ENCODE measurements at regions not wholly inside any gene's neighbourhood (a gene's known extent, or its start where the extent isn't known, plus 50 kb on each side); places are given as distances from the start of the nearest gene placed in this dataset.

DNA sequence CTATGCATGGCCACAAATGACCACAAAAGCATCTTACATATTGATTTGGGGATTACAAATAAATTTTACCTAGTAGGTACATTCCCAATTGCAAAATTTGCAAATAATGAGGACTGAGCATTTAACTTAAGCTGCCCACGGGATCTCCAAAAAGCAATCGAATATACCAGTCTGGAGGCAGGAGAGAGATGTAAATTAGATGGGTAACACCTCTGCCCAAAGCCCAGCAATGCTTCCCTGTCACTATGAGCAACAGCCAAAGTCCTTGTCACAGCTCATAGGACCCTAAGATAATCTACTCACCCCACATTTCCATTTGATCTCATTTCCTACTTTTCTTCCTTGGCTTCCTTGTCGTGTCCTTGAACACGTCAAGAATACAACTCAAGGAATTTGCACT, 172.2 kb downstream of the SUCLG1 start:
- no peak overlapping the region for H3K9ac ChIP-seq (ENCODE audit: low read length)
- H3K79me2 ChIP-seq (ENCODE audit: control insufficient read depth, insufficient read depth, low read length): no peaks in the 10 kb centered on the region
- H3K18ac ChIP-seq (ENCODE audit: low read length): no peak overlapping the region
- no peaks in the 10 kb centered on the region for H3K36me3 ChIP-seq (ENCODE audit: control insufficient read depth, insufficient read depth, low read length)
- H3K27ac ChIP-seq (ENCODE audit: low read depth, low read length): no peak overlapping the region
- no peaks in the 10 kb centered on the region for H3K4me1 ChIP-seq (ENCODE audit: control insufficient read depth, low read depth, low read length)
- no peak overlapping the region for H3K56ac ChIP-seq (ENCODE audit: low read length)
- no peak overlapping the region for H4K8ac ChIP-seq (ENCODE audit: low read depth, low read length)
- no peaks in the 10 kb centered on the region for H3K79me1 ChIP-seq (ENCODE audit: low read length)
- no peak overlapping the region for H3K23ac ChIP-seq (ENCODE audit: low read length)
- no peak overlapping the region for H2BK5ac ChIP-seq (ENCODE audit: low read length)
- no peak overlapping the region for H3K4me3 ChIP-seq (ENCODE audit: low read length)
- H2BK120ac ChIP-seq (ENCODE audit: low read depth, low read length): no peak overlapping the region
- H3K4me2 ChIP-seq (ENCODE audit: low read length): no peak overlapping the region
- no peak overlapping the region for H2AK5ac ChIP-seq (ENCODE audit: low read length)
- DNase-seq: no peak
- no peak overlapping the region for H2BK15ac ChIP-seq (replicated peaks; ENCODE audit: low read depth)
- no peaks in the 10 kb centered on the region for H3K27me3 ChIP-seq (ENCODE audit: insufficient read depth, low read length, poor library complexity)
- no peak overlapping the region for H4K5ac ChIP-seq (ENCODE audit: low read length)
- WGBS (ENCODE audit: extremely low coverage, insufficient coverage, low lambda C conversion rate): no CpG with 5 or more reads among the region's 4 CpGs
- no peak overlapping the region for H3K4ac ChIP-seq (ENCODE audit: low read depth, low read length)

GRCh38 chr2:84285056-84285747, 173.9 kb downstream of the SUCLG1 start:
- Histone ChIP-seq H3K4me1 (ENCODE audit: control insufficient read depth, low read depth, low read length) (no peaks in the 10 kb centered on the region), H3K23ac (ENCODE audit: low read length) (no peak overlapping the region), H3K27me3 (ENCODE audit: insufficient read depth, low read length, poor library complexity) (no peaks in the 10 kb centered on the region), H3K79me1 (ENCODE audit: low read length) (no peaks in the 10 kb centered on the region), H3K4ac (ENCODE audit: low read depth, low read length) (no peak overlapping the region), H3K27ac (ENCODE audit: low read depth, low read length) (no peak overlapping the region), H4K8ac (ENCODE audit: low read depth, low read length) (no peak overlapping the region), H2AK5ac (ENCODE audit: low read length) (no peak overlapping the region), H3K18ac (ENCODE audit: low read length) (no peak overlapping the region), H3K79me2 (ENCODE audit: control insufficient read depth, insufficient read depth, low read length) (no peaks in the 10 kb centered on the region), H2BK120ac (ENCODE audit: low read depth, low read length) (no peak overlapping the region), H3K9ac (ENCODE audit: low read length) (no peak overlapping the region), H3K56ac (ENCODE audit: low read length) (no peak overlapping the region), H3K36me3 (ENCODE audit: control insufficient read depth, insufficient read depth, low read length) (no peaks in the 10 kb centered on the region), H2BK15ac (replicated peaks; ENCODE audit: low read depth) (no peak overlapping the region), H2BK5ac (ENCODE audit: low read length) (no peak overlapping the region), H4K5ac (ENCODE audit: low read length) (no peak overlapping the region), H3K4me3 (ENCODE audit: low read length) (no peak overlapping the region), H3K4me2 (ENCODE audit: low read length) (no peak overlapping the region)
- DNase-seq: no peak
- WGBS (ENCODE audit: extremely low coverage, insufficient coverage, low lambda C conversion rate): no CpG with 5 or more reads among the region's 1 CpG

GRCh38 chr2:84283506-84283905, 175.6 kb downstream of the SUCLG1 start:
- H3K27me3 ChIP-seq (ENCODE audit: insufficient read depth, low read length, poor library complexity): no peaks in the 10 kb centered on the region
- H3K4me2 ChIP-seq (ENCODE audit: low read length): no peak overlapping the region
- no peak overlapping the region for H3K27ac ChIP-seq (ENCODE audit: low read depth, low read length)
- no peak overlapping the region for H2BK120ac ChIP-seq (ENCODE audit: low read depth, low read length)
- no peak overlapping the region for H3K18ac ChIP-seq (ENCODE audit: low read length)
- no peak overlapping the region for H3K9ac ChIP-seq (ENCODE audit: low read length)
- no peak overlapping the region for H3K56ac ChIP-seq (ENCODE audit: low read length)
- H3K4ac ChIP-seq (ENCODE audit: low read depth, low read length): no peak overlapping the region
- no peaks in the 10 kb centered on the region for H3K4me1 ChIP-seq (ENCODE audit: control insufficient read depth, low read depth, low read length)
- H3K36me3 ChIP-seq (ENCODE audit: control insufficient read depth, insufficient read depth, low read length): no peaks in the 10 kb centered on the region
- WGBS (ENCODE audit: extremely low coverage, insufficient coverage, low lambda C conversion rate): no CpG with 5 or more reads among the region's 3 CpGs
- H2AK5ac ChIP-seq (ENCODE audit: low read length): no peak overlapping the region
- H4K8ac ChIP-seq (ENCODE audit: low read depth, low read length): no peak overlapping the region
- no peak overlapping the region for H3K4me3 ChIP-seq (ENCODE audit: low read length)
- no peak overlapping the region for H3K23ac ChIP-seq (ENCODE audit: low read length)
- H2BK15ac ChIP-seq (replicated peaks; ENCODE audit: low read depth): no peak overlapping the region
- no peak overlapping the region for H4K5ac ChIP-seq (ENCODE audit: low read length)
- H3K79me1 ChIP-seq (ENCODE audit: low read length): no peaks in the 10 kb centered on the region
- no peaks in the 10 kb centered on the region for H3K79me2 ChIP-seq (ENCODE audit: control insufficient read depth, insufficient read depth, low read length)
- DNase-seq: peak; percentile 72
- H2BK5ac ChIP-seq (ENCODE audit: low read length): no peak overlapping the region

DNA sequence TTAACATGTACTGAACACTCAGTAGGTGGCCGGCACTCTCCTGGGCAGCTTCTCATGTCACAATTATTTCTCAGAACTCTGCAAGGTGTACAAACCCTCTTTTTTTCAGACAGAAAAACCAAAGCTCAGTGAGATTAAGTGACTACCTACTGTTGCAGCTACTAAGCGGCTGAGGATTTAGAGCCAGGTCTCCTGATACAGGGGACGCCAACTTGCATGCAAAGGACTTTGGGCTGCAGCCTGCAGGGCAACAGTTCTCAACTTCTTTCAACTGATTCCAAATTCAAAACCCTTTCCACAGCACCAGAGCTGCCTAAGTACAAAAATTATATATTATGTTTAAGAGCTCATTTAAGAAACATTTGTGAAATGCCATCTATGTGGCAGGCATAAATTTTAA, 177.6 kb downstream of the SUCLG1 start:
- Histone ChIP-seq H2BK15ac (replicated peaks; ENCODE audit: low read depth) (no peak overlapping the region), H3K9ac (ENCODE audit: low read length) (no peak overlapping the region), H4K8ac (ENCODE audit: low read depth, low read length) (no peak overlapping the region), H4K5ac (ENCODE audit: low read length) (no peak overlapping the region), H3K4me1 (ENCODE audit: control insufficient read depth, low read depth, low read length) (no peaks in the 10 kb centered on the region), H3K4me3 (ENCODE audit: low read length) (no peak overlapping the region), H2BK5ac (ENCODE audit: low read length) (no peak overlapping the region), H3K56ac (ENCODE audit: low read length) (no peak overlapping the region), H3K27ac (ENCODE audit: low read depth, low read length) (no peak overlapping the region), H3K23ac (ENCODE audit: low read length) (no peak overlapping the region), H3K36me3 (ENCODE audit: control insufficient read depth, insufficient read depth, low read length) (no peaks in the 10 kb centered on the region), H3K79me1 (ENCODE audit: low read length) (no peaks in the 10 kb centered on the region), H3K18ac (ENCODE audit: low read length) (no peak overlapping the region), H2BK120ac (ENCODE audit: low read depth, low read length) (no peak overlapping the region), H3K27me3 (ENCODE audit: insufficient read depth, low read length, poor library complexity) (no peaks in the 10 kb centered on the region), H3K4me2 (ENCODE audit: low read length) (no peak overlapping the region), H3K4ac (ENCODE audit: low read depth, low read length) (no peak overlapping the region), H3K79me2 (ENCODE audit: control insufficient read depth, insufficient read depth, low read length) (no peaks in the 10 kb centered on the region), H2AK5ac (ENCODE audit: low read length) (no peak overlapping the region)
- no peak for DNase-seq
- WGBS (ENCODE audit: extremely low coverage, insufficient coverage, low lambda C conversion rate): no CpG with 5 or more reads among the region's 3 CpGs

DNA sequence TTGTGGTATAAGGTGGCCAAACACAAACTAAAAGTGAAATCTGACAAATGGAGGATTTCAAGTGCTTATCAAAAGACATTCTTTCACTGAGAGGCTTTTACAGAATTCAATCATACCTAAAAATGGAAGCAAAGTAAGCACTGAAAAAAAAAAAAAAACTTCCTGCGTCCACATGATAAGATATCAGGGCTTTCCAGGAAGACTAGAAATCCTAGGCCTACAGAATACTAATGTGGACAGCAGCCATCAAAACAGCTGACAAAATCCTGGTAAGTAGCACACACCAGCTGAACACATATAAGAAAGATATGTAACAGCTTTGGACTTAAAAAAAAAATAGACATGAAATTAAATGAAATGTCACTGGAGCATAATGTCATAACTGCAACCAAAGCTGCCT, 178.2 kb downstream of the SUCLG1 start:
- WGBS (ENCODE audit: extremely low coverage, insufficient coverage, low lambda C conversion rate): no CpG with 5 or more reads among the region's 1 CpG
- H2BK5ac ChIP-seq (ENCODE audit: low read length): no peak overlapping the region
- H4K5ac ChIP-seq (ENCODE audit: low read length): no peak overlapping the region
- H3K4me3 ChIP-seq (ENCODE audit: low read length): no peak overlapping the region
- H3K4me1 ChIP-seq (ENCODE audit: control insufficient read depth, low read depth, low read length): no peaks in the 10 kb centered on the region
- H2AK5ac ChIP-seq (ENCODE audit: low read length): no peak overlapping the region
- DNase-seq: no peak
- no peak overlapping the region for H2BK15ac ChIP-seq (replicated peaks; ENCODE audit: low read depth)
- no peak overlapping the region for H3K4ac ChIP-seq (ENCODE audit: low read depth, low read length)
- H4K8ac ChIP-seq (ENCODE audit: low read depth, low read length): no peak overlapping the region
- H3K27ac ChIP-seq (ENCODE audit: low read depth, low read length): no peak overlapping the region
- H3K79me2 ChIP-seq (ENCODE audit: control insufficient read depth, insufficient read depth, low read length): no peaks in the 10 kb centered on the region
- H3K36me3 ChIP-seq (ENCODE audit: control insufficient read depth, insufficient read depth, low read length): no peaks in the 10 kb centered on the region
- no peaks in the 10 kb centered on the region for H3K27me3 ChIP-seq (ENCODE audit: insufficient read depth, low read length, poor library complexity)
- no peak overlapping the region for H3K23ac ChIP-seq (ENCODE audit: low read length)
- H3K9ac ChIP-seq (ENCODE audit: low read length): no peak overlapping the region
- H3K79me1 ChIP-seq (ENCODE audit: low read length): no peaks in the 10 kb centered on the region
- H3K4me2 ChIP-seq (ENCODE audit: low read length): no peak overlapping the region
- no peak overlapping the region for H2BK120ac ChIP-seq (ENCODE audit: low read depth, low read length)
- H3K18ac ChIP-seq (ENCODE audit: low read length): no peak overlapping the region
- no peak overlapping the region for H3K56ac ChIP-seq (ENCODE audit: low read length)

DNA sequence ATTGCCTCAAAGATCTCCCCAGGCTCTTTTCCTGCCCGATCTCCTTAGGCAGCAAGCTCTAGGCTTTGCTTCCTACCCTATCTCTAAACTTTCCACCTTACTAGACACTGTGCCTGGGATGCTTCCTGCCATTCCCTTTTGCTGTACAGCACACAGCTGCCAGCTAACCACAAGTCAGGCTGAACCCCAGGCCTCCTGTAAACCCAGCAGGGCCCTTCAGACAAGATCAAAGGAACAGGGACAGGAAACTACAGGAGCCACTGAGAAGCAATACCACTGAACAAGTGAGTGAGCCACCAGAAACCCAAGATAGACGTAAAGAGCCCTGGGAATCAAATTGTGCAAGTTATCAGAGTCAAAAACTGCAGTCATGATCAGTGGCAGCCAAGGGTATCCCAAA, 180.7 kb downstream of the SUCLG1 start:
- Histone ChIP-seq H4K5ac (ENCODE audit: low read length) (no peak overlapping the region), H2BK5ac (ENCODE audit: low read length) (no peak overlapping the region), H3K4me1 (ENCODE audit: control insufficient read depth, low read depth, low read length) (no peaks in the 10 kb centered on the region), H3K23ac (ENCODE audit: low read length) (no peak overlapping the region), H4K8ac (ENCODE audit: low read depth, low read length) (no peak overlapping the region), H3K27me3 (ENCODE audit: insufficient read depth, low read length, poor library complexity) (no peaks in the 10 kb centered on the region), H3K4me3 (ENCODE audit: low read length) (no peak overlapping the region), H2BK120ac (ENCODE audit: low read depth, low read length) (no peak overlapping the region), H3K27ac (ENCODE audit: low read depth, low read length) (no peak overlapping the region), H3K79me1 (ENCODE audit: low read length) (no peaks in the 10 kb centered on the region), H2BK15ac (replicated peaks; ENCODE audit: low read depth) (no peak overlapping the region), H2AK5ac (ENCODE audit: low read length) (no peak overlapping the region), H3K4ac (ENCODE audit: low read depth, low read length) (no peak overlapping the region), H3K4me2 (ENCODE audit: low read length) (no peak overlapping the region), H3K79me2 (ENCODE audit: control insufficient read depth, insufficient read depth, low read length) (no peaks in the 10 kb centered on the region), H3K9ac (ENCODE audit: low read length) (no peak overlapping the region), H3K36me3 (ENCODE audit: control insufficient read depth, insufficient read depth, low read length) (no peaks in the 10 kb centered on the region), H3K56ac (ENCODE audit: low read length) (no peak overlapping the region), H3K18ac (ENCODE audit: low read length) (no peak overlapping the region)
- WGBS (ENCODE audit: extremely low coverage, insufficient coverage, low lambda C conversion rate): no CpG with 5 or more reads among the region's 2 CpGs
- DNase-seq: no peak

Data from mesendoderm (in vitro differentiated cells).